Upper lobe of right lung (tissue), 1 donor: ENCODE measurements at regions not wholly inside any gene's neighbourhood (a gene's known extent, or its start where the extent isn't known, plus 50 kb on each side); places are given as distances from the start of the nearest gene placed in this dataset.

Source experiments
- ATAC-seq: fragments of 200-7000 bp; cut with Tn5 transposase; one replicate; pipeline ENCODE4 v1.9.1; 2020; ENCODE audit warnings: mild to moderate bottlenecking, moderate library complexity
- DNase-seq: peaks from one replicate; pipeline ENCODE4 v3.0.0-alpha.2; 2020
- H3K27ac ChIP-seq: fragments of 200-600 bp; one replicate; pipeline ENCODE4 v1.8.0; 2022
- H3K27me3 ChIP-seq: fragments of 200-600 bp; one replicate; pipeline ENCODE4 v1.8.0; 2022; ENCODE audit warnings: mild to moderate bottlenecking
- H3K36me3 ChIP-seq: fragments of 200-600 bp; one replicate; pipeline ENCODE4 v1.8.0; 2022
- H3K4me1 ChIP-seq: fragments of 200-600 bp; one replicate; pipeline ENCODE4 v1.8.0; 2022
- H3K4me3 ChIP-seq: fragments of 200-600 bp; one replicate; pipeline ENCODE4 v1.8.0; 2022; ENCODE audit warnings: mild to moderate bottlenecking
- H3K9me3 ChIP-seq: fragments of 200-600 bp; one replicate; pipeline ENCODE4 v1.8.0; 2022
- CTCF ChIP-seq: fragments of 200-600 bp; IDR thresholded peaks from one replicate; pipeline ENCODE4 v1.8.0; 2022; ENCODE audit warnings: antibody characterized with exemption
- intact Hi-C: fragments of 100-400 bp; cut with DNase I; formaldehyde crosslinking; loops from one replicate; pipeline ENCODE4 v1.11.0; 2022
- donor health status: DM: no; HTN: yes; CAD: no; lungs with severe emphysema.

GRCh38 chr20:59376109-59376841 lies 75.9 kb downstream of the EDN3 start:
- no peaks in the 10 kb centered on the region for H3K9me3 ChIP-seq
- intact Hi-C loops, result loop anchor here (10.0 kb wide), 1 partner anchor 59 kb away; no protein-coding TSS in a partner anchor
- no peak for ATAC-seq
- no peak overlapping the region for H3K4me3 ChIP-seq
- peaks cover 13% of the 10 kb centered on the region for H3K27me3 ChIP-seq
- no peak for DNase-seq
- H3K4me1 ChIP-seq, result no peaks in the 10 kb centered on the region
- TF ChIP-seq CTCF, result no peak
- no peak overlapping the region for H3K27ac ChIP-seq
- no peaks in the 10 kb centered on the region for H3K36me3 ChIP-seq

DNA sequence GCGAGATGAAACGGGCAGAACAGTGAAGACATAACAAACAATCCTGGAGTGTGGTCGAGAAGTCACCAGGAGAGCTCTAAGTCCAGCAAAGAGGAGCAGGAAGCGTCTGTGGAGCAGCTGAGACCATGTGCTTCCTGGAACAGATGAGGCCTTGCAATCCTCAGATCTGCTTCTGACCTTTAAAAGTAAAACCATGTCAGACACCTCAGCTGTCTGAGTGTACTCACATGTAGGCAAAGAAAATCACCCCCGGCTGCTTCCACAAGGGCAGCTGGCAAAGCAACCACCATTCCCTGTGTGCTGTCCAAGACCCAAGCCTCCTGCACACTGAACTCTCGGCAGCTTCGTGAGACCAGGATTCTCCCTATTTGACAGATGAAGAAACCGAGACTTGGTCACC lies 76.6 kb downstream of the EDN3 start:
- intact Hi-C loops, result loop anchor here (10.0 kb wide), 1 partner anchor 58 kb away; no protein-coding TSS in a partner anchor
- Histone ChIP-seq H3K9me3 (no peaks in the 10 kb centered on the region), H3K27me3 (peaks cover 13% of the 10 kb centered on the region), H3K27ac (no peak overlapping the region), H3K4me3 (no peak overlapping the region), H3K4me1 (no peaks in the 10 kb centered on the region), H3K36me3 (no peaks in the 10 kb centered on the region)
- no peak for TF ChIP-seq CTCF
- no peak for DNase-seq
- ATAC-seq, result no peak

DNA sequence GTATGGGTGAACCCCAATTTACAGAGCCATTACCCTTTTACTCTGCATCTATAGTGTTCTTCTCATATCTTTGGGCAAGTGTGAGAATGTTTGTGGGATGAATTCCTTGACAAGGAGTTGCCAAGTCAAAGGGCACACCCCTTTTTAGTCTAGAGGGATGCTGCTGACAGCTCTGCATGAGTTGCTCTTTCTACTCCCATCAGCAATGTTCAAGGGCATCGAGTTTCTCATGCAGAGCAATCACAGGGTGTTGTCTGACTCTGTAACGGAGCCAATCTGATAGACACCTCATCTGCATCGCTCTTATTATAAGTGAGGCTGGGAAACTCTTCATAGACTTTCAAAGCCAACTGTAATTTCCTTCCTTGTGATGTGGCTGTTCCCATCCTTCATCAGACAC lies 77.4 kb downstream of the EDN3 start:
- DNase-seq (no peak), ATAC-seq (no peak)
- no peak for TF ChIP-seq CTCF
- Histone ChIP-seq H3K27me3 (peaks cover 13% of the 10 kb centered on the region), H3K27ac (no peak overlapping the region), H3K9me3 (no peaks in the 10 kb centered on the region), H3K36me3 (no peaks in the 10 kb centered on the region), H3K4me1 (no peaks in the 10 kb centered on the region), H3K4me3 (no peak overlapping the region)
- intact Hi-C loops, result loop anchor here (10.0 kb wide), 1 partner anchor 57 kb away; no protein-coding TSS in a partner anchor

DNA sequence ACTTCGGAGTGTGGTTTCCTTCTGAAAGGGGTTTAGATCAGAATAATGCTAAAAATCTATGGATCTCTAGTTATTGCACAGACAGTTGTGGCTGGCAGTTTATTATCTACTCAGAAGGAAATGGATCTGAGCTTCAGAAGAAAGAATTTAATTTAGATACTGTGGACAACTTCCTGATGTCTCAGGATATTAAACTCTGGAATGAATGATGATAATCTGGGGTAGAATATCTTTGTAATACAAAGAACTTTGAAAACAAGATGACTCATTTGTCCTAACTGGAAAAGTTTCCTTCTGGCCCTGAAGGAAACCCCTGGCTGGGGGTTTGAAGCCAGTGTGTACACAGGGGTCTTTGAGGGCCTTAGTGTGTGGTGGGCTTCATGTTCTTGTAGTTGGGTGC lies 78.0 kb downstream of the EDN3 start:
- Histone ChIP-seq H3K36me3 (no peaks in the 10 kb centered on the region), H3K4me3 (no peak overlapping the region), H3K4me1 (no peaks in the 10 kb centered on the region), H3K9me3 (no peaks in the 10 kb centered on the region), H3K27ac (no peak overlapping the region), H3K27me3 (peaks cover 8% of the 10 kb centered on the region)
- intact Hi-C loops, result loop anchor here (10.0 kb wide), 1 partner anchor 56 kb away; no protein-coding TSS in a partner anchor
- DNase-seq, result no peak
- TF ChIP-seq CTCF, result no peak
- ATAC-seq, result no peak

DNA sequence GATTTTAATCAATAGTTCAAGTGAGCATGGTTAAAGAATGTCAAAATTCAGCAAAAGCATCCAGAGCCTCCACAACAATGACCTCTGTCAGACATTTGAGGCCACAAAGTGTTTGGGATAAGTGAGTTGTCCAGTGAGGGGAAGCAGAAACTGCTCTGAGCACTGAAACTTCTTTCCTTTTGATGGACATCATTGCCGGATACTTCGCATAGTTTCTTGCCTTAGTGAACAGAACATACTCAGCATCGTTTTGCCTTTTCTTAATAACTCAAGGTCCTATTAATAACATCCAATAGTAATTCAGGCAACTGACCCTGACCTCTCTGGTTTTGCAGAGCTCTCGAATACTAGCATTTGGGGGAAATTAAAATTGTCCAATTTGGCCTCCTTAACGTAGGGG lies 78.6 kb downstream of the EDN3 start:
- DNase-seq, result no peak
- no peak for TF ChIP-seq CTCF
- H3K27me3 ChIP-seq, result peaks cover 3% of the 10 kb centered on the region
- intact Hi-C loops, result loop anchor here (10.0 kb wide), 1 partner anchor 56 kb away; no protein-coding TSS in a partner anchor
- no peaks in the 10 kb centered on the region for H3K4me1 ChIP-seq
- no peak overlapping the region for H3K27ac ChIP-seq
- H3K9me3 ChIP-seq, result no peaks in the 10 kb centered on the region
- no peak for ATAC-seq
- no peaks in the 10 kb centered on the region for H3K36me3 ChIP-seq
- H3K4me3 ChIP-seq, result no peak overlapping the region
